ENCODE measurements at regions not wholly inside any gene's neighbourhood (a gene's known extent, or its start where the extent isn't known, plus 50 kb on each side); places are given as distances from the start of the nearest gene placed in this dataset.

- TF ChIP-seq EZH2phosphoT487 (IDR thresholded peaks at IDR 0.05; ENCODE audit: insufficient read depth, low read depth) = no peak
- no peak for TF ChIP-seq EZH2 (IDR thresholded peaks at IDR 0.05; ENCODE audit: insufficient read depth, poor library complexity, severe bottlenecking)
Observed at GRCh38 chr2:60641811-60642788, 88.6 kb upstream of the BCL11A start.
